SJSA1 (cell line): ENCODE measurements at regions not wholly inside any gene's neighbourhood (a gene's known extent, or its start where the extent isn't known, plus 50 kb on each side); places are given as distances from the start of the nearest gene placed in this dataset.

Experiments
- DNase-seq, 2 experiments: peaks; one replicate each; pipeline ENCODE4 v3.0.0-alpha.2; 2015 to 2020; ENCODE audit warnings: low spot score in 2 of 2, low read depth in 1 of 2
- H3K27ac ChIP-seq: fragments of 250-450 bp; sonication (Bioruptor Pico); 2 replicates; pipeline ENCODE4 v1.5.1; 2020; ENCODE audit warnings: mild to moderate bottlenecking, moderate library complexity
- H3K27me3 ChIP-seq: fragments of 250-450 bp; sonication (Bioruptor Pico); replicated peaks from 2 replicates; pipeline ENCODE4 v1.5.1; 2020; ENCODE audit warnings: mild to moderate bottlenecking, moderate library complexity
- H3K36me3 ChIP-seq: fragments of 250-450 bp; sonication (Bioruptor Pico); 2 replicates; pipeline ENCODE4 v1.5.1; 2020; ENCODE audit warnings: mild to moderate bottlenecking
- H3K4me1 ChIP-seq: fragments of 250-450 bp; sonication (Bioruptor Pico); replicated peaks from 2 replicates; pipeline ENCODE4 v1.6.1; 2021; ENCODE audit warnings: mild to moderate bottlenecking
- H3K4me3 ChIP-seq: fragments of 250-450 bp; sonication (Bioruptor Pico); 2 replicates; pipeline ENCODE4 v1.5.1; 2020; ENCODE audit warnings: mild to moderate bottlenecking
- H3K9me3 ChIP-seq: fragments of 250-450 bp; sonication (Bioruptor Pico); replicated peaks from 2 replicates; pipeline ENCODE4 v1.5.1; 2020; ENCODE audit warnings: mild to moderate bottlenecking

DNA sequence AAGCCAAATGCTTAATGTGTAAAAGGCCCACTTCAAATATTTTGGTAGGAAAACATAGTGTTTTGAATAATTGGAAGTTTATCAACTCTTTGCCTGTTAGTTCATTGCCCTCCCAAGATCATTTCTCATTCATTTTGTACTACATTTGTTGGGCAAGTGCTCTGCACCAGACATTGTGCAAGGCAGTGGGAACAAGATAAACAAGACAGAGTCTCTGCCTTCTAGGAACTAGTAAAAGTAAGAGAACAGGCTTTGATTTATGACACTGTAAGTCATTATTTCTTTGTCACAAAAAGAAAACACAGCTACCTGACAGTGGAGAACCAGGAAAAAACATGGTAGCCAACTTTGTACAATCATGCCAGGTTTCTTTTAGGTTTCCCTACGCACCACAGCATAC is 63.7 kb upstream of the PAM start:
- DNase-seq = no peak
- Histone ChIP-seq H3K4me1 (no peaks in the 10 kb centered on the region), H3K36me3 (no peaks in the 10 kb centered on the region), H3K27me3 (peaks cover 3% of the 10 kb centered on the region; the same call in 1 of the 2 replicates), H3K9me3 (no peaks in the 10 kb centered on the region; the same call in 1 of the 2 replicates), H3K4me3 (no peak overlapping the region), H3K27ac (no peak overlapping the region)

DNA sequence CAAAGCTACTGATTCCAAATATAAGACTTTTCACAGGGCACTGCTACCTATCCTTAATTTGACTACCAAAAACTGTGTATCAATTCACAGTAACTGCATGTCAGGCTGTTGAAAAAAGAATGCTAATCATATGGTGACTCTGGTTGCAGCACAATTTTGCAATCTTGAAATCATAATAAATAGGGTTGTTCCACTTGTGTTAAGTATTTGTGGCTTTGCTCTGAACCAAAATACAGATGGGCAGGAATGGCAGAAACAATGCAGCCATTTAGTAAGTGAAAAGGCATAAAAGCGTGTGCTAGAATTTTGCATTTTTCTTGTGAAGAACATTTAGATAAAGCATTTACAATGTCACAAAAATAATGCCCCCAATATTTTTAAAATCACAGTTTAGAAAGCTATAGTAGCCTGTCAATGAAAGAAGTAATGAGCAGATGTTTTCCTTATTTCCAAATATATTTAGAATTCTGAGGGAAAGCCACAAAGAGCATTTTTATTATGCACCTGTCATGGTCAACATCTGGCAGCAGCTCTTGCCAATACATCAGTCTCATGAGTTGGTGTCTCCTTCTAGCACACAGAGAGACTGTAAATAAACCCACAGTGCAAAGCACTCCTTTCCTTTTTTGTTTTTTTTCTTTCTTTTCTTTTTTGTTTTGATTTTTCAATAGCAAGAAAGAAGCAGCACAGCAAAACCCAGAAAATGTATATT is 54.8 kb upstream of the PAM start:
- DNase-seq = no peak
- H3K9me3 ChIP-seq = no peaks in the 10 kb centered on the region
- H3K36me3 ChIP-seq = no peaks in the 10 kb centered on the region

DNA sequence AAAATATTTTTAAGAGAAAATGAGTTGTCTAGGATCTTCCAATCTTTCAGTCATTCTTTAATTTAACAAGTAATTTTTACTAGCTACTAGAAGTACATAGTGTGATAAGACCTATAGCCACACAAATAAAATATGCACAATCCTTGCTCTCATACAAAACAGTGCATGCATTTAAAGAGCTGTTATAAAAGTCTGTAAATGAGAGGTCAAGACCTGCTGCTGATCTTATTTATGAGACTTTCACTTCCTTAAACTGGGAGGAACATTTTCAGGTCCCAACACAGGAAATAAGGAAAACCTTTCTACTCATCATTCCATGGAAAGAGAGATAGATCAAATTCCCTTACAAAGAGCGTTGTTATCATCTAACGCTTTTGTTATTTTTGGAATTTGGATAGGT is 54.2 kb upstream of the PAM start:
- no peak for DNase-seq
- Histone ChIP-seq H3K9me3 (no peaks in the 10 kb centered on the region), H3K27me3 (no peaks in the 10 kb centered on the region), H3K4me3 (no peak overlapping the region), H3K27ac (no peak overlapping the region), H3K4me1 (no peaks in the 10 kb centered on the region), H3K36me3 (no peaks in the 10 kb centered on the region)

More for the DNA sequence above, 54.8 kb upstream of the PAM start:
- H3K27ac ChIP-seq = no peak overlapping the region
- H3K4me1 ChIP-seq = no peaks in the 10 kb centered on the region
- H3K27me3 ChIP-seq = no peaks in the 10 kb centered on the region
- no peak overlapping the region for H3K4me3 ChIP-seq

DNA sequence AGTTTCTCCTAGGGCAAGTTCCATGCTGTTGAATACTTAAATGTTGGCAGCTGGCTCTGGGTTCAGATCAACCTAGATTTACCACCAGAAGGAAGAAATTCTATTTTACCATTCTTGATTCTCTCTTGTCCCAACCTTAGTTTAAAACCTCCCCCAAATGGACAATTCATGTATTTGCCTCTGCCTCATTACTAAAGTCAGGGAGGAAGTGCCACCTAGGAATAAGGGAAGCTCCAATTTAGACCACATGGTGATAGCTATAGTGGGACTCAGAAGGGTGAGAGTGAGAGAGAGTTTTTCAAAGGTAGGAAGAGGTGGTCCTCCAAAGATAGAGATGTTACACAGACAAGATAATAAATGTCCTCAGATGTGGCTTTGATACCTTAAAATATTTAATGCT is 53.4 kb upstream of the PAM start:
- H3K9me3 ChIP-seq = no peaks in the 10 kb centered on the region
- H3K27me3 ChIP-seq = no peaks in the 10 kb centered on the region
- no peaks in the 10 kb centered on the region for H3K36me3 ChIP-seq
- no peak overlapping the region for H3K4me3 ChIP-seq
- H3K27ac ChIP-seq = no peak overlapping the region
- no peak for DNase-seq
- H3K4me1 ChIP-seq = no peaks in the 10 kb centered on the region
